HG02763 (cell line): ENCODE measurements at regions not wholly inside any gene's neighbourhood (a gene's known extent, or its start where the extent isn't known, plus 50 kb on each side); places are given as distances from the start of the nearest gene placed in this dataset.
"Not testable (repeated sequence)": the region's sequence is repeated elsewhere in the genome, so short reads cannot be mapped to it uniquely, and the experiment has no call there.

Experiments
- ATAC-seq: cut with Tn5 transposase; IDR thresholded peaks from one replicate; pipeline ENCODE4 v1.9.1; 2021; ENCODE audit warnings: mild to moderate bottlenecking, moderate library complexity; ENCODE audit not compliant: unreplicated experiment

- no peak for ATAC-seq
Observed at GRCh38 chr13:21872795-21873194, 201.9 kb downstream of the FGF9 start.

- no peak for ATAC-seq
Observed at GRCh38 chr13:21875116-21875515, 204.2 kb downstream of the FGF9 start.

DNA sequence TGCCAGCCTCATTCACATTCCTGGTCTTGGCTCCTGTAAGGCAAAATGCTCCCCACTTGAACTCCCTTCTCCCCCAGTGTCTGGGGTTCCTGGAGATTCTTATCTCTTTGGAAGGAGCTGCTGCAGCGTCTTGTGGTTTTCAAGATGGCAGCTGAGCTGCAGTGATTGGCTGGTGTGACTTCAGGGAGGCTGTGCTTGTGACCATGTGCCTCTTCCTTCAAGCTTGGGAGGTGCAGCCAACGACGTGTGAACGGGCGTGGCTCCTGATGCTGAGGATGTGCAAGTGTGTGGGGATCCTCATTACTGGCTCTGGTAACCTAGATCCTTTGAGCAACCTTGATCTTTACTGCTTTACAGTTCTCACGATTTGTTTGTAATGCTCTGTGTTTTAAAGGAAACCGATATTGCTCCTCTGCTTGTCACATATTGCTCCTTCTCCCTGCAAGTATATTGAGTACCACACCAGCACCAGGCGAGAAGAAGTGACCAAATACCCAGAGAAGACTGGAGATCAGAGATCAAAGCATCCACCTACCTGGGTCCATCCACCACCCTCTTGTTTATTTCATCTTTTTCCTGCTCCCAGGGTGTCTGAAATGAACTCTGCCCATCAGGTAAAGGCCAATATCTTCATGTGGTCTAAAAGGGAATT lies 208.5 kb downstream of the FGF9 start:
- ATAC-seq = no peak

- ATAC-seq = no peak
Observed at GRCh38 chr13:21882766-21883165, 211.9 kb downstream of the FGF9 start.

GRCh38 chr13:21883713-21884112 lies 212.8 kb downstream of the FGF9 start:
- no peak for ATAC-seq

- ATAC-seq = no peak
Observed at GRCh38 chr13:21884299-21884909, 213.5 kb downstream of the FGF9 start.

DNA sequence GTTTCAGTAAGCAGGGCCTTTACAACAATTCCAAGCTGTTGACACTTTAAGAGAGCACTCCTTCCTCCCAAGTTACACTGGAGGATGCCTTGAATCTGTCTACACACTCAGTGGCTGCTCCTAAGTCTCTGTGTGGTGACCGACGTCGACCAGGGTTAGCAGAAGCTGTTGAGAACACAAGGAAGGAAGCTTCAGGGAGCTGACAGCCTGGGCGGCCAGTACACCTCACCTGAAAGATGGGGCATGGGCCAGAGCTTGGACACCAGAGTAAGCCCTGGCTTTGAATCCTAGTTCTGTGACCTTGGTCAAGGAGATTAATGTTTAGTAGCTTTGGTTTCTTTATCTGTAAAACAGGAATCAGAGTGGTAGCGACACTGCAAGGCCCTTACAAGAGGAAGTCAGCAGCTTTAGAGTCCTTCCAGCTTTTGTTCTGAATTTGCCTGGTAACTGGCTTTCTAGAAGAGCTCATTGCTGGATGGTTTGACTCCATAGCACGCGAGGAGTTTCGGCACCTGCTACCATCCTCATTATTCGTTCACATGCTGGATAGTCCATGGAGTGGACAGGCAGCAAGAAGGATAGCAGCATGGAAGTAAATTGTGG lies 214.2 kb downstream of the FGF9 start:
- ATAC-seq = no peak

DNA sequence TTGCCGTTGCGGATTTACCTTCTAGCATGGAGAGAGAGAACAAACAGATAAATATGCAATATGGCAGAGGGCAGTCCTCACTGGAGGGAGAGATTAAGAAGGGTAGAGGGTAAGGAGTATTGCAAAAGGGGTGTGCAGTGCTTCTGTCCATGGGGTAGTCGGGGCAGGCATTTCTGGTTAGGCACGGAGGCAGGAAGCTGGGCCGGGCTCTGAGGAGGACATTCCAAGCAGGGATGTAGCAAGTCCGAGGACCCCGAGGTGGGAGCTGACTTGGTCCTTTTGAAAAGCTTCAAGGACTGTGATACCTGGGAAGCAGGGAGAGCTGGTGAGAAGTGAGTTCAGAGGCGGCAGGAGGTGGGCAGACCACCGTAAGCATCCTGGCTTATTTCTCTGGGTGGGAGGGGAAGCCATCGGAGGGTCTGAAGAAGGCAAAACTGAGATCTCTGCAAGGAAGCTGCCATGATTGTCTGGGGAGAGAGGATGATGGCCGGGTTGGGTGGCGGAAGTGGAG lies 214.9 kb downstream of the FGF9 start:
- no peak for ATAC-seq

GRCh38 chr13:21889651-21890050 lies 218.8 kb downstream of the FGF9 start:
- no peak for ATAC-seq

DNA sequence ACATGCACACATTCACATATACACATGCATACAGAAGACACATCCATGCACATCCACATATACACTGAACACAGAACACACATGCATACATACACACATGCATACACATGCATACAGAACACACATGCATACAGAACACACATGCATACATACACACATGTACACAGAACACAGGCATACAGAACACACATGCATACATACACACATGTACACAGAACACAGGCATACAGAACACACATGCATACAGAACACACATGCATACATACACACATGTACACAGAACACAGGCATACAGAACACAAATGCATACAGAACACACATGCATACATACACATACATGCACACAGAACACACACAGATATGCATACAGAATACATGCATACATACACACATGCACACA lies 219.3 kb downstream of the FGF9 start:
- not testable (repeated sequence) for ATAC-seq

DNA sequence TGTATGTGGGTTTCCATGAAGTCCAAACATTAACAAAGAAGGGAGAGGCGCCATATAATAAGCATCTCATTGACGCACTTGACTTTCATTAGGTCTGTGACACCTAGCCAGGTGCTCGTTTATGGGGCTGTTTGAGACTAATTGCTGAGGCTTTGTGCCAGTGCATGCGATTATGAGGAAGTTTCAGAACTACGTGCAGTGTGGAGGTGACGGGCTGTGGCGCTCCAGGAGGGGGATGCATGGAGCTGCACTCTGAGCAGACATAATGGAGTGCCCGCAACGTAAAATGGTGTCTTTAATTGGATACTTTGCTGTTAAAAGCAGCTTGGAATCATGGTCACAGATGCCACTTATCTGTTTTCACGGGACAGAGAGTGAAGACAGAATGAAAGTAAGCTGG lies 223.2 kb downstream of the FGF9 start:
- no peak for ATAC-seq

- ATAC-seq = no peak
Observed at GRCh38 chr13:21894703-21895699, 224.1 kb downstream of the FGF9 start.

DNA sequence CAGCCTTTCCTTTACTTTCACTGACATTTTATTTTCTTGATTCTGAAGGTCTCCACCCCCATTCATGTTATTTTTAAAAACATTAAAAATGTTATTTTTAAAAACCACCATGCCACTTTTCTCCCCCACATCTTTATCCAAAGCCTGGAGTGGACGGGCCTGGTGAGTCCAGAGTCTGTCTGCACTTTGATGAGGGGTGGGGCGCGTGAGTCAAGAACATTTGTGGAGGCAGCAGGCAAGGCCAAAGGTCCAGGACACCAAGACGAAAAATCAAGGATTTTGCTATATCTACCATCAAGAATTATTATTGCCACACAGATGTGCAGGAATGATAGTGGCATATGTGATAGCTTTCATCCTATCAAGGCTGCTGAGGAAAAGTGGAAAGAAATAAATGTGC lies 224.9 kb downstream of the FGF9 start:
- no peak for ATAC-seq

GRCh38 chr13:21897161-21897560 lies 226.3 kb downstream of the FGF9 start:
- ATAC-seq = no peak

DNA sequence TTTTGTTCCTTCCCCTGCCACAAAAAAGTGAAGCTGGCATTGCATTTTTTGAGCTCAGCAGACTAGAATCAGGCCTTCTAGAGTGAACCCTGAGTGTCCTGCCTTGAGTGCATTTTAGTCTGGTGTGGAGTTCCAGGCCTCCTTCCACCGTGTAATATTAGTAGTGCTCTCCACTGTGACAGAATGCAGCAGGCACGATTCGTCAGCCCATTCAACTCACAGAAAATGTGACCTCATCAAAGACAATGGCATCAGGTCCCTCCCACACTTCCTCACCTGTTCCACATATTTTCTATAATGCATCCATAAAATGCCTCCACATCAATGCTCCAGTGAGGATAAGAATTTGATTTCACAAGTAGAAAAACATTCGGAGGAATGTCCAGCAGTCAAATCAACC lies 227.6 kb downstream of the FGF9 start:
- no peak for ATAC-seq

DNA sequence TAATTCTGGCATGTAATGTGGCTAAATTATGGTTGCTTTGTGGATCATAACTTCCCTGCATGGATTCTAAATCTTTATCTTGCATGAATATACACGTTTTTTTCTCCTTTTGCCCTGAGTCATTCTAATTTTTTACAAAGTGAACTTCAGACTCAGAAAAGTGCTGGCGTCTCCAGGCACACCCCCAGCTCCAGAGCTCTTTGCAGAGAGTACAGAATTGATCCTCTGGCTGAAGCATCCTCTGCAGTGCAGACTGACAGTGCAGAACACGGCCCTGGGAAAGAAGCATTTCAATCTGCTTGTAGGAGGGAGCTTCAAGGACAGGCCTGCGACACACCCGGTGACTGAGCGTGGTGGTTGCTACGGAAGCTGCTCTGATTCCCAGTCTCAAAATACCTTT lies 228.1 kb downstream of the FGF9 start:
- no peak for ATAC-seq

- no peak for ATAC-seq
Observed at GRCh38 chr13:21901336-21901735, 230.5 kb downstream of the FGF9 start.

- ATAC-seq = no peak
Observed at GRCh38 chr13:21901811-21902708, 231.2 kb downstream of the FGF9 start.

DNA sequence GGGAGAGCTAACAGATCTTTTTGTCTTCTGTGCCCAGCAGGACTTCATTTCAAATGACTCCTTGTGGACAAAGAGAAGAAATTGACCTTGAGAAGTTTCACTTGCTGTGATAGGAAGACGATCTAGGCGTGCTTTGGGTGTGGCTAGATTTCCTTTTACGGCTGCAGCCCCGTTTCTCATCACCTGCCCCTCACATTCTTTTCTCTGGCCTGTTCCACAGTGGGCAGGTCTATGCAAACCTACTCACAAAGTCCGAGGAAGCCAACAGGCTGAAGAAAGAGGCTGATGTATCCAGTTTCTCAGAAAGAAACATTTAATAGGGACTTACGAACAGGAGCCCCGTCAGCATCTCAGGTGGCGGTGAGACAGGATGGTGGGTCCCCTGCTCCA lies 231.8 kb downstream of the FGF9 start:
- ATAC-seq = no peak

DNA sequence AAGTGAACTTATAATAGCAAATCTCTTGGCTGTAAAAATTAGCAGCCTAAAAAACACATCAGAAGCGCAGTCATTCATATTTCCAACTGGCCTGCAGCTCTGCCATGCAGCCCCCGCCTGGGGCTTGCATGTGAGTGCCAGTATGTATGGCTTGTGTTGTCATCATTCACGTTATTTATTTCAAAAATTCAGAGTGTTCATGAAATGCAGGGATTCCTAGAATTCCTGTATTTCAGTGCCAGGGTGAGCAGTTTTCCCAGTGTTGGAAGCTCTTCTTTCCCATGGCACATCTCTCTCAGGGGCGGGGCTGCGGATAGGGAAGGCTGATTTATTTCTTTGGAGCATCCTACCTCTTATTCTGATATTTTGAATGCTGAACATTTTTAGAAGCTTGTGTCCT lies 234.6 kb downstream of the FGF9 start:
- ATAC-seq = no peak
